ENCODE measurements at regions not wholly inside any gene's neighbourhood (a gene's known extent, or its start where the extent isn't known, plus 50 kb on each side); places are given as distances from the start of the nearest gene placed in this dataset.
A peak's percentile ranks its signal among the peaks of the same experiment; 100 is the strongest.
"Not testable (repeated sequence)": the region's sequence is repeated elsewhere in the genome, so short reads cannot be mapped to it uniquely, and the experiment has no call there.

GRCh38 chr3:16072420-16073110 is 101.9 kb upstream of the GALNT15 start:
- Histone ChIP-seq H3K27me3 (ENCODE audit: control insufficient read depth, insufficient read depth, low read length) (no peaks in the 10 kb centered on the region), H3K4me3 (ENCODE audit: low read depth, low read length) (no peak overlapping the region), H3K36me3 (ENCODE audit: control insufficient read depth, insufficient read depth, low read length) (no peaks in the 10 kb centered on the region)
- DNase-seq (ENCODE audit: low read depth), result peak; percentile 84
- no peak for TF ChIP-seq CTCF (IDR thresholded peaks at IDR 0.05; ENCODE audit: insufficient read depth, low read length, severe bottlenecking)
- no peak for FAIRE-seq

GRCh38 chr3:16073203-16073602 is 101.3 kb upstream of the GALNT15 start:
- FAIRE-seq, result no peak
- TF ChIP-seq CTCF (IDR thresholded peaks at IDR 0.05; ENCODE audit: insufficient read depth, low read length, severe bottlenecking), result no peak

GRCh38 chr3:16073990-16074671 is 100.3 kb upstream of the GALNT15 start:
- H3K27me3 ChIP-seq (ENCODE audit: control insufficient read depth, insufficient read depth, low read length); H3K36me3 ChIP-seq (ENCODE audit: control insufficient read depth, insufficient read depth, low read length); H3K4me3 ChIP-seq (ENCODE audit: low read depth, low read length); FAIRE-seq: not testable (repeated sequence)
- DNase-seq (ENCODE audit: low read depth), result peak; percentile 76

More at GRCh38 chr3:16073203-16073602, 101.3 kb upstream of the GALNT15 start:
- Histone ChIP-seq H3K27me3 (ENCODE audit: control insufficient read depth, insufficient read depth, low read length) (no peaks in the 10 kb centered on the region), H3K4me3 (ENCODE audit: low read depth, low read length) (no peak overlapping the region), H3K36me3 (ENCODE audit: control insufficient read depth, insufficient read depth, low read length) (no peaks in the 10 kb centered on the region)
- no peak for DNase-seq (ENCODE audit: low read depth)

GRCh38 chr3:16075647-16076046 is 98.8 kb upstream of the GALNT15 start:
- no peak for DNase-seq (ENCODE audit: low read depth)
- no peak for TF ChIP-seq CTCF (IDR thresholded peaks at IDR 0.05; ENCODE audit: insufficient read depth, low read length, severe bottlenecking)
- Histone ChIP-seq H3K27me3 (ENCODE audit: control insufficient read depth, insufficient read depth, low read length) (no peaks in the 10 kb centered on the region), H3K4me3 (ENCODE audit: low read depth, low read length) (no peak overlapping the region), H3K36me3 (ENCODE audit: control insufficient read depth, insufficient read depth, low read length) (no peaks in the 10 kb centered on the region)
- FAIRE-seq, result no peak

- TF ChIP-seq CTCF (IDR thresholded peaks at IDR 0.05; ENCODE audit: insufficient read depth, low read length, severe bottlenecking), result no peak
- H3K36me3 ChIP-seq (ENCODE audit: control insufficient read depth, insufficient read depth, low read length), result no peaks in the 10 kb centered on the region
- no peak for FAIRE-seq
- H3K27me3 ChIP-seq (ENCODE audit: control insufficient read depth, insufficient read depth, low read length), result no peaks in the 10 kb centered on the region
- DNase-seq (ENCODE audit: low read depth), result no peak
- no peak overlapping the region for H3K4me3 ChIP-seq (ENCODE audit: low read depth, low read length)
Observed at GRCh38 chr3:16076564-16076963, 97.9 kb upstream of the GALNT15 start.

- not testable (repeated sequence) for FAIRE-seq; H3K27me3 ChIP-seq (ENCODE audit: control insufficient read depth, insufficient read depth, low read length); DNase-seq (ENCODE audit: low read depth); H3K36me3 ChIP-seq (ENCODE audit: control insufficient read depth, insufficient read depth, low read length); H3K4me3 ChIP-seq (ENCODE audit: low read depth, low read length)
Observed at GRCh38 chr3:16077146-16077545, 97.3 kb upstream of the GALNT15 start.

GRCh38 chr3:16077681-16078080 is 96.8 kb upstream of the GALNT15 start:
- H3K27me3 ChIP-seq (ENCODE audit: control insufficient read depth, insufficient read depth, low read length); H3K36me3 ChIP-seq (ENCODE audit: control insufficient read depth, insufficient read depth, low read length); H3K4me3 ChIP-seq (ENCODE audit: low read depth, low read length); DNase-seq (ENCODE audit: low read depth); FAIRE-seq: not testable (repeated sequence)
